Smooth muscle cell (in vitro differentiated cells): ENCODE measurements at regions not wholly inside any gene's neighbourhood (a gene's known extent, or its start where the extent isn't known, plus 50 kb on each side); places are given as distances from the start of the nearest gene placed in this dataset.
A peak's percentile ranks its signal among the peaks of the same experiment; 100 is the strongest.

Experiments used
- DNase-seq: peaks from one replicate; lab custom pipeline; 2025; ENCODE audit not compliant: unreplicated experiment; lab: John Stamatoyannopoulos, UW
- H2AFZ ChIP-seq: fragments of 200-600 bp; sonication (generic); 2 replicates; pipeline ENCODE4 v1.6.0; 2016; ENCODE audit warnings: antibody characterized with exemption, low read depth, mild to moderate bottlenecking
- H3F3A ChIP-seq: fragments of 200-600 bp; sonication (generic); 2 replicates; pipeline ENCODE4 v1.6.0; 2017; ENCODE audit warnings: antibody characterized with exemption, low read depth
- H3K27ac ChIP-seq: fragments of 200-600 bp; sonication (generic); 2 replicates; pipeline ENCODE4 v1.5.1; 2016; ENCODE audit warnings: low read depth, mild to moderate bottlenecking
- H3K27me3 ChIP-seq: fragments of 200-600 bp; sonication (generic); 2 replicates; pipeline ENCODE4 v1.6.1; 2016; ENCODE audit warnings: low read depth, mild to moderate bottlenecking
- H3K36me3 ChIP-seq: fragments of 200-600 bp; sonication (generic); 2 replicates; pipeline ENCODE4 v1.5.1; 2016; ENCODE audit warnings: low read depth
- H3K4me1 ChIP-seq: fragments of 200-600 bp; sonication (generic); 2 replicates; pipeline ENCODE4 v1.5.1; 2016; ENCODE audit warnings: low read depth
- H3K4me2 ChIP-seq: fragments of 200-600 bp; sonication (generic); 2 replicates; pipeline ENCODE4 v1.6.0; 2016; ENCODE audit warnings: mild to moderate bottlenecking
- H3K4me3 ChIP-seq: fragments of 200-600 bp; sonication (generic); 2 replicates; pipeline ENCODE4 v1.5.1; 2016; ENCODE audit warnings: mild to moderate bottlenecking
- H3K79me2 ChIP-seq: fragments of 200-600 bp; sonication (generic); 2 replicates; pipeline ENCODE4 v1.6.0; 2016; ENCODE audit warnings: low read depth, mild to moderate bottlenecking
- H3K9ac ChIP-seq: fragments of 200-600 bp; sonication (generic); 2 replicates; pipeline ENCODE4 v1.6.0; 2016; ENCODE audit warnings: low read depth
- H3K9me3 ChIP-seq: fragments of 200-600 bp; sonication (generic); replicated peaks from 2 replicates; pipeline ENCODE4 v1.5.1; 2016; ENCODE audit warnings: low read depth
- H4K20me1 ChIP-seq: fragments of 200-600 bp; sonication (generic); 2 replicates; pipeline ENCODE4 v1.6.0; 2016; ENCODE audit warnings: low read depth
- WGBS: methylation state at CpG from one replicate; pipeline ENCODE4 v1.1.7; 2016; ENCODE audit warnings: low lambda C conversion rate; 5-methylcytosine and 5-hydroxymethylcytosine counted together
- TF ChIP-seq, protein P1 (sequence below): fragments of 200-600 bp; sonication (generic); IDR thresholded peaks from 2 replicates; pipeline ENCODE4 v1.5.1; 2017; ENCODE audit warnings: borderline replicate concordance, mild to moderate bottlenecking, antibody characterized with exemption; ENCODE audit not compliant: insufficient read depth, poor library complexity, severe bottlenecking

DNA sequence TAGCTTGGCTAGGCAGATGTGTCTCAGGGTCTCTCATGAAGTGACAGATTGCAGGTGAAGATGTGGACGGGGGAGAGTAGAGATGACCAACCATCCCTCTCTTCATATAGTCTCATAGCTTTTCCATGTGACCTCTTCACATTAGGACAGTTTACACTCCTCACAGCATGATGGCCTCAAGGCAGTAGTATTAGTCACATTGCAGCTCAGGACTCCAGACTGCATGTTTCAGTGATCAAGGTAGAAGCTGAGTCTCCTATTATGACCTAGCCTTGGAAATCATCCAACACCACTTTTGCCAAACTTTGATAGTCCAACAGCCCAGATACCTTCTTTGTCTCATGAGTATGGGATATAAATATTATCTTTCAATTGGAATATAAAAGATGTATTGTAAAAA is 147.7 kb downstream of the GASK1B start:
- Histone ChIP-seq H3K4me2 (no peak overlapping the region), H3F3A (peaks cover under 1% of the 10 kb centered on the region), H3K27ac (peak overlapping the region; percentile 9), H4K20me1 (no peaks in the 10 kb centered on the region), H3K79me2 (no peaks in the 10 kb centered on the region), H3K27me3 (no peaks in the 10 kb centered on the region), H3K9me3 (peaks cover 6% of the 10 kb centered on the region), H3K4me1 (peaks cover 5% of the 10 kb centered on the region), H3K4me3 (no peak overlapping the region), H3K9ac (no peak overlapping the region), H2AFZ (no peak overlapping the region), H3K36me3 (peaks cover 7% of the 10 kb centered on the region)
- DNase-seq: no peak
- TF ChIP-seq, protein P1, sequence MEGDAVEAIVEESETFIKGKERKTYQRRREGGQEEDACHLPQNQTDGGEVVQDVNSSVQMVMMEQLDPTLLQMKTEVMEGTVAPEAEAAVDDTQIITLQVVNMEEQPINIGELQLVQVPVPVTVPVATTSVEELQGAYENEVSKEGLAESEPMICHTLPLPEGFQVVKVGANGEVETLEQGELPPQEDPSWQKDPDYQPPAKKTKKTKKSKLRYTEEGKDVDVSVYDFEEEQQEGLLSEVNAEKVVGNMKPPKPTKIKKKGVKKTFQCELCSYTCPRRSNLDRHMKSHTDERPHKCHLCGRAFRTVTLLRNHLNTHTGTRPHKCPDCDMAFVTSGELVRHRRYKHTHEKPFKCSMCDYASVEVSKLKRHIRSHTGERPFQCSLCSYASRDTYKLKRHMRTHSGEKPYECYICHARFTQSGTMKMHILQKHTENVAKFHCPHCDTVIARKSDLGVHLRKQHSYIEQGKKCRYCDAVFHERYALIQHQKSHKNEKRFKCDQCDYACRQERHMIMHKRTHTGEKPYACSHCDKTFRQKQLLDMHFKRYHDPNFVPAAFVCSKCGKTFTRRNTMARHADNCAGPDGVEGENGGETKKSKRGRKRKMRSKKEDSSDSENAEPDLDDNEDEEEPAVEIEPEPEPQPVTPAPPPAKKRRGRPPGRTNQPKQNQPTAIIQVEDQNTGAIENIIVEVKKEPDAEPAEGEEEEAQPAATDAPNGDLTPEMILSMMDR: no peak
- 73% methylated on average over 1 of the region's 1 CpG for WGBS

DNA sequence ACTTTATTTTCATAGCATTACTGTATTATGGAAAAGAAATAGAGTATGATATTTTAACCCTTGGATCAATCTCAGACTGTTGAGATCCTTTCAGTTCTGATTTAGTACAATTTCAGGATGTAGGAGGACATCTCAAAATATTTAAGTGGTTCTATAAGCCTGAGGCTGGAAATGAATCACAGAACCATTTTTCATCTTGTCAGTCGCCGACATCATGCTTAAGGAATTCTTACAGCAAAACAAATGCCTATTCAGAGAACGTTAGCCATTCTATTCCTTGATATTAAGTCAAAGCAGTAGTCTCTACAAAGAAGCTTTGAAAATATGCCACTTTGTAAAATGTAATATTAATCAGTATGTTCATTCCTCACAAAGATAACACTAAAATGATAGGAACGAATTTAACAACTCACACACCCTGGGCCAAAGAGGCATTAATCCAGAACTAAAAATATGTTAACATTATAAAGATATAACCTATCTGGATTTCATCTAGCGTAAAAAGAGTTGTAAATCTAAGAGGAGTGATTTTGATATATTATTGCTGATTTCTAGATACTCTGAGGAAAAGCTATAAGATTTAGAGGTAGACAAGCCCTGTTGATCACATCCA is 152.0 kb downstream of the GASK1B start:
- peak overlapping the region; percentile 69 for H3K4me2 ChIP-seq
- H3K27me3 ChIP-seq: no peaks in the 10 kb centered on the region
- H3K27ac ChIP-seq: peak overlapping the region; percentile 98
- TF ChIP-seq, protein P1: no peak
- no peaks in the 10 kb centered on the region for H3K36me3 ChIP-seq
- H4K20me1 ChIP-seq: no peaks in the 10 kb centered on the region
- H3K79me2 ChIP-seq: no peaks in the 10 kb centered on the region
- H3F3A ChIP-seq: peaks cover 6% of the 10 kb centered on the region
- 22% methylated on average over 5 of the region's 5 CpGs for WGBS
- H2AFZ ChIP-seq: no peak overlapping the region
- peaks cover 12% of the 10 kb centered on the region for H3K4me1 ChIP-seq
- H3K4me3 ChIP-seq: no peak overlapping the region
- DNase-seq: no peak
- no peaks in the 10 kb centered on the region for H3K9me3 ChIP-seq
- H3K9ac ChIP-seq: peak overlapping the region; percentile 87

DNA sequence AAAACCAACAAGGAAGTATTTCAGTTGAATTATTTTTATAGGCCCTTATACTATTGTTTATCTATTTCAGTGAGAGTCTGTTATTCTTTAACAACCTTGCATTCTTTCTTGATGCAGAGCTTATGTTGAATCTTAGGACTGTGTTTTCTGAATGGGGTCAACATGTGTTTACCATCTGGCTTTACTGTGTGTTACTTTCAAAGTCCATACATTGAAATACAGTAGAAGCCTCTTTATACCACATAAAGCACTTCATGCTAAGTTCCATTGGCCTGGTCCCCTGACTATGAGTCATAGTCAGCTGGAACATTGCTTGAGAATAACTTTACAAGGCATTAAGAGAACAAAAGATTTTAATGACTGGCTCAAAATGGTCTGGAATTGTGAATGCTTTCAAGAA is 152.6 kb downstream of the GASK1B start:
- DNase-seq: no peak
- H2AFZ ChIP-seq: no peak overlapping the region
- TF ChIP-seq, protein P1: no peak

DNA sequence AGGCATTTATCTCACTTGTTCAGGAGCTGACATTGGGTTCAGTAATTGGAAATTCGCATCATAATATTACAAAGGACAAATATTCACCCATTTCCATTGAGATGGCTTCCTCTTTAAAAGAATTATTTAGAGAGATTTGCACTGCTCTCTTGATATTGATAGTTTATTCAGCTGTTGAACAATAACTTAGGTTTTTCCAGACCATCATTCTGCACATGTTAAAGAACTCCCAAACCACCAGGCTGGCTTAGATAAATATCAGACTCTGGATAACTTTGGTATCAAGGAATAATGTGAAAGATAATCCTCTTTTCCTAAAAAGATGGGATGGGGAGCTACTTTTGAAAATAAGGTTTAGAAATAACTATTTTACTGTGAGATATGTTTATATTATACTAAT is 154.0 kb downstream of the GASK1B start:
- H3K27ac ChIP-seq: peak overlapping the region; percentile 98
- no peak overlapping the region for H3K9ac ChIP-seq
- TF ChIP-seq, protein P1: no peak
- H2AFZ ChIP-seq: no peak overlapping the region
- DNase-seq: no peak
- H3K9me3 ChIP-seq: no peaks in the 10 kb centered on the region
- H4K20me1 ChIP-seq: no peaks in the 10 kb centered on the region
- peaks cover 20% of the 10 kb centered on the region for H3K4me1 ChIP-seq
- WGBS: 100% methylated on average over 1 of the region's 1 CpG
- H3K4me2 ChIP-seq: no peak overlapping the region
- H3F3A ChIP-seq: peaks cover 15% of the 10 kb centered on the region
- no peaks in the 10 kb centered on the region for H3K79me2 ChIP-seq
- no peak overlapping the region for H3K4me3 ChIP-seq
- no peaks in the 10 kb centered on the region for H3K36me3 ChIP-seq
- H3K27me3 ChIP-seq: no peaks in the 10 kb centered on the region

More for the DNA sequence above, 152.6 kb downstream of the GASK1B start:
- H3K27me3 ChIP-seq: no peaks in the 10 kb centered on the region
- H3K27ac ChIP-seq: peak overlapping the region; percentile 98
- peak overlapping the region; percentile 69 for H3K4me2 ChIP-seq
- peaks cover 7% of the 10 kb centered on the region for H3F3A ChIP-seq
- H4K20me1 ChIP-seq: no peaks in the 10 kb centered on the region
- H3K79me2 ChIP-seq: no peaks in the 10 kb centered on the region
- H3K36me3 ChIP-seq: no peaks in the 10 kb centered on the region
- H3K9me3 ChIP-seq: no peaks in the 10 kb centered on the region
- no peak overlapping the region for H3K4me3 ChIP-seq
- peaks cover 14% of the 10 kb centered on the region for H3K4me1 ChIP-seq
- H3K9ac ChIP-seq: peak overlapping the region; percentile 87
